HG02610 (cell line): ENCODE measurements at regions not wholly inside any gene's neighbourhood (a gene's known extent, or its start where the extent isn't known, plus 50 kb on each side); places are given as distances from the start of the nearest gene placed in this dataset.

Source experiments
- ATAC-seq: cut with Tn5 transposase; IDR thresholded peaks from one replicate; pipeline ENCODE4 v1.9.1; 2021; ENCODE audit warnings: mild to moderate bottlenecking, moderate library complexity; ENCODE audit not compliant: unreplicated experiment

- ATAC-seq, result no peak
Measured at GRCh38 chr5:113792806-113793205, 279.3 kb downstream of the YTHDC2 start.

DNA sequence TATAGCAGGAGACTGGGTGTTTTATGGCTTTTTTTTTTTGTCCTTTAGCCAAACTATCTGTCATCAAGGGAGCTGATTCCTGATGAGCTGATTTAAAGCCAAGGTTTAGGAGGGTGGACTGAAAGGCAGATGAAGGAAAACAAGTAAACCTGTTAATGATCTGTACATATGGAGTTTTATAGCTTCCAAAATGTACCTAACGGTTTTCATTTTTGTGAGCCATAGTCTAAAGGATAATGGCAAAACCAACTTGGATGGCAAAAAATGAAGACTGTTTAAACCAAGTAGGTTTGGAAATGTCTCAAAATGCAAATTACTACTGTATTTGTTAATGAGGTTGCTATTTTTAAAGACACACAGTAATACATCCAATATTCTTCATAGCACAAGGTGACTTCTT, 281.5 kb downstream of the YTHDC2 start:
- ATAC-seq, result no peak

DNA sequence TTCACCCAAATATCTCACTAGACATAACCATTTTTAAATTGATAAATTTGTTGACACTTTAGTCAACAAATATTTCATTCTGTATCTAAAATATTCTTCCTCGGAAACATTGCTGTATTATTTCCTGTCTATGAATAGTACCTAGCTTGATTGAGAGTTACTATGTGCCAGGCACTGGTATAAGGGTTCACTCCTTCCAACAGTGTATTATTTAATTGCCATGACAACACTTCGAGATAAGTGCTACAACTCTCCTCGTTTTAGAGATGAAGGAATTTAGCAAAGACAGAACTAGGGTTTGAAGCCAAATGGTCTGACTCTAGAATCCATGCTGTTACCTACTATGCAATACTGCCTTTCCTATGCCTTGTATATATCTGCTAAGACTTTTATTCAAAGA, 287.2 kb downstream of the YTHDC2 start:
- no peak for ATAC-seq

GRCh38 chr5:113804264-113804663, 290.8 kb downstream of the YTHDC2 start:
- ATAC-seq, result no peak

GRCh38 chr5:113804943-113805342, 291.4 kb downstream of the YTHDC2 start:
- no peak for ATAC-seq

- no peak for ATAC-seq
Measured at GRCh38 chr5:113806250-113806649, 292.8 kb downstream of the YTHDC2 start.

- ATAC-seq, result no peak
Measured at GRCh38 chr5:113806904-113807303, 293.4 kb downstream of the YTHDC2 start.

DNA sequence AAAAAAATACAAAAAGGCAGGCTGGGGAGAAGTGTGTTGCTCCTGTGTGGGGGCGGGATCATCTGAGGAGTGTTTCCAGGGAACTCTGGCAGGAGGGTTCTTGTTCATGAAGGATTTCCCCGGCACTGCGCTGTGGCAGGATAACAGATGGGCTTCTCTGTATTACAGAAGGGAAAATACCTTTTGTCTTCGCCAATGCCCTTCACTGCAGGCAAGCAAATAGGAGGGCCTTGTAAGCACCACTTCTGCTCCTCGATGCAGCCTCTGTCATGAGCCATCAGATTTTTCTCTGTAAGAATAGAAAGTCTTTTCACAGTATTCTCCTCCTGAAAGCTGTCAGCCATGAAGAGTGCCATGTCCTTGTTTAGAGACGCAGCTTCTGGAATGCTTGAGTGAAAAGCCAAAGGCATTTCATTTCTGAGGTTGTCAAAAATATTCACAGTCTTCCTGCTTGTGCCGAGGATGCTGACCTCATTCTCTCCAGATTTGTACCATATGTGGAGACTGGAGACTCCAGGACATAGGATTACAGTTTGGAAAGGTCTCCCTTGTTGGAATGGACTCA, 294.0 kb downstream of the YTHDC2 start:
- no peak for ATAC-seq

DNA sequence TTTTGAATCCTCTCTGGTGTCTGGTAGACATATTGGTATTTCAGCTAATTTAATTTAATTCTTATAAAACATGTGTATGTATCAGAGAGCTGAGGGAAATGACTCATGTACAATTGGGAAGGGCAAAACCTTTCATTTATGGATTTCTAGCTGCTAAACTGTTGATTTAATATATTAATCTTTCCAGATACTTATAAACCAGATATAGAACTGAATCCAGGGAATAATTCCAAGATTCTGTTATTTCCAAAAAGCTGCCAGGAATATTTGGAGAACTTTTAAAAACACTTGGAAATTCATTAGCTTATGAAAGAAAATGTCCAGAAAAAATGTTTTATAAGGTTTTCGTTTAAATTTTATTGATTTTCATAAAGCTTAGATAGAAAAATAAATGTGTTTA, 295.5 kb downstream of the YTHDC2 start:
- no peak for ATAC-seq

DNA sequence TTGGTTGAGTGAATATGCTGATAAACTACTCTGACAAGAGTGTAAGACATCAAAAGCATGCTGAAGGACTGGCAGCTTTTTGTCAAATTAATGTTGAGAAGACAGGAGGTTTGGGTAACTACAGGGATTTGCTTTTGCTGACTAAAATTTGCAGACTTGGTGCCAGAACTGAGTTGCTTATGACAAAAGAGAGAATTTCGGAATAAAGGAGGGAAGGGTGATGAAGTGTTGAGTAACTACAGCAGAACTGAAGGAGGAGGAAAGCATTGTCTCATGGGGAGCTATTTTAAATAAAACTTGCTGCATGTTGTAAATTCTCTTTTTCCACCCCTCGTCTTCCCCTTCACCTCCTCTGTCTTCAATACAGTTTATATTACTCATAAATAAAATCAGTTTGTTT, 296.1 kb downstream of the YTHDC2 start:
- ATAC-seq, result no peak

DNA sequence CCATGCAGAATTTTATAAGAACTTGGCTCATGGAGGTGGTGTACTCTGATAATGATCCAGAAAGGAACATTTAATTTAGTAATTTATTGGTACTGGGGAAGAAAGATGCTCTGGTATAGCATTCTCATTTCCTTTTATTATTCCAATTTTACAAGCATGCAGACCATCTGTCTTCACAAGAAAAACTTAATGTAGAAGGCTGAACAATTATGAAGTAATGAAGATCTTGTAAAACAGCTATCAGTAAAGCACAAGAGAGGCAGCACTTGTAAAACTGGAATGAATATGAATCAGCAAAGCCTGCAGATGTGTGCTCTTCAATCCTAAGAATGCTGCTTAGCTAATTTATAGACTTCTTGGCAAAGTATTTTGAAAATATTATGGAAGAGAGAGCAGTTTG, 300.0 kb downstream of the YTHDC2 start:
- ATAC-seq, result no peak

- no peak for ATAC-seq
Measured at GRCh38 chr5:113817683-113818082, 304.2 kb downstream of the YTHDC2 start.

DNA sequence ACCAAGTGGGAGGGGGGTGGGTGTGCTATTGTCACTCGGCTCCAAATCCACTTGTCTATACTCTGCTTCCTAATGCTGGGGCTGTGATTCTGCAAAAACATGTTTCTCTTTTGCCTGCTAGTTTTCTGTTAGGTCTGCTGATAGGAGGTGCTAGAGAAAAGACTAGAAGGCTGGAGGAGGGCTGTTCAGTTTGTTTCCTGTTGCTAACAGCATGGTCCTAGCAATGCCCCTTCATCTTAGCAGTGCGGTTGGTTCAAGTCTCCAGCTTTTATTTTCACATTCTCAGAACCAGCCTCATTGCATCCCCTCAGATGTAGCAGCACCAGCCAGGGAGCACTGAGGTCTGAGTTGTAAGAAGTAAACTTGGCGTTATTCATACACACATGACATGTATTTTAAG, 310.2 kb downstream of the YTHDC2 start:
- ATAC-seq, result no peak

DNA sequence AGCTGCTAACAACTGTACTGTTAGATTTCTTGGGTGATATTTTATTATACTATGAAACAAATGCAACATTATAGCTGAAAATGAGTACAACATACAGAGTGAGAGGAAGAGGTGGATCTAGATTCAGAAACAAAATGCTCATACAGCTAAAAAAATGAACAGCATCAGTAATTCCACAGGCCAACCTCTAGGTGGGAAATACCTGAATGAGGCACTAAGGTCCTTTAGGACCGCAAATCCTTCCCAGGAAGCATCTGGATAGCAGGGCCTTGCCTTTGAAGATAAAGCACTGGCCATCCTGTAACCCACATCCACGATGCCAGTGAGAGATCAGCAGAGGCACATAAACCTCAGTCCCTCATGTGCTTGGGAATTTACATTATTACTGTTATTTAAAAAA, 310.8 kb downstream of the YTHDC2 start:
- no peak for ATAC-seq

GRCh38 chr5:113825176-113825575, 311.7 kb downstream of the YTHDC2 start:
- ATAC-seq, result no peak

DNA sequence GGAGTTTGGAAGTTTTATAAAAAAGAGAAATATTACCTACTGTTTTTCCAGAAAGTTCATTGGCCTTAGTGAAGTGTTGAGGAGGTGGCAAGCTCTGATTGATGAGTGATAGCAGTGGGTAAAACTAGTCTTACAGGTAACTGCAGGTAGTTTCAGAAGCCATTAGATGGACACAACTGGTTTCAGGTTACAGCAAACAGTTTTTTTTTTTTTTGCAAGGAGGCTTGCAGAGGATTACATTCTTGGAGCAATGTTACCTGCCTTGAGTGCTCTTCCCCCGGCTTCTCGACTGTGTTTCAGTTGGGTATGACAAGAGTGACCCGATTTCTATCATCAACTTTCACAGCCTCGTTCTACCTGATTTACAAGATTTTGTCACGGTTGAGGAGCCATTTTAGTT, 333.4 kb downstream of the YTHDC2 start:
- ATAC-seq, result no peak

DNA sequence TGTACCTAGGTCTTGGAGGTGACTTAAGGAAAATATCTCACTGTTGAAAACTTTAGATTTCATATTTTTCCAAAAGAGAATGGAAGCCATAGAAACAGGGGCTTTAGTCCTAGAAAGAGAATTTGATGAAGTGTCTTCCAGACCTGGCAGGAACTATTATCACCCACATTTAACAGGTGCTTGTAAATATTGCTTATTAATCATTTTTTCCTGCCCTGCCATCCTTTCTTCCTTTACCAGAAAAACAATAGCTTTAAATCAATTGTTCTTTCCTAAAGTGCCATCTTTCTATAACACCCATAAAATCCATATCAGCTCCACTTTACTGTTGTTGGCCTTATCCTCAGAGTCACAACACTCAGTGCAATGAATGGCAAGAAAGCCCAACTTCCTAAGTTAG, 350.9 kb downstream of the YTHDC2 start:
- no peak for ATAC-seq

DNA sequence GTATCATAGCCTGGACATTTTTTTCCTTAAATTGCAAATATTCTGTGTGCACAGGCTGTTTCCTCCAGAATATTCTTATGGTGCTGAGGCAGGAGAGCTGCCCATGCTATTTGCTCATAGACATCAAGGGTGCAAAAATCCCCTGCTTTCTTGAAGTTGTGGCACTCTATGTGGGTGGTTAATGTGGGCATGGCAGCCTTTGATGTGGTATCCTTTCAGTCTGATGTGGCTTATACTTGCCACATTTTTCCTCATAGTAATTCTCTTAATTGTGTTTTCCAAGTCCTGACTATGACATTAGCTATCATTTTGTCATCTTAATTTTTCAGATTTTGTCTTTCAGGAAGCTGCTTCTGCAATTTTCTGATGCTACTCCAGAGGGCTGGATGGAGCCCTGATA, 353.3 kb downstream of the YTHDC2 start:
- no peak for ATAC-seq

DNA sequence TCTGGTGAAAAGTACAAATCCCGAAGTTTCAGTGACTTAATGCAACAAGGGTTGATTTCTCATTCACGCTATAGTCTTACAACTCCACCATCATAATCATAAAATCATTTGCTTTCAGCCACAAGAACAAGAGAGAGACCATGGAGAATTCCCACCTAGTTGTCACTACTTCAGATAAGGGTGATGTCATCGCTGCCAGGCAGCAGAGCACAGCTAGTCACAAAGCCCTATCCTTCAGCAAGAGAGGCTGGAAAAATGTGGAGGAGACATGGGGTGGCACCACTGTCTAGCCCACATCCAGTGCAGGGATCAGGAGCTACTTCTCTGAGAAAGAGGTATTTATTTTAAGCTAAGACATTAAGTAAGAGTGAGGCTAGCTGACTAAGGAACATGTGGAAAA, 356.1 kb downstream of the YTHDC2 start:
- no peak for ATAC-seq

DNA sequence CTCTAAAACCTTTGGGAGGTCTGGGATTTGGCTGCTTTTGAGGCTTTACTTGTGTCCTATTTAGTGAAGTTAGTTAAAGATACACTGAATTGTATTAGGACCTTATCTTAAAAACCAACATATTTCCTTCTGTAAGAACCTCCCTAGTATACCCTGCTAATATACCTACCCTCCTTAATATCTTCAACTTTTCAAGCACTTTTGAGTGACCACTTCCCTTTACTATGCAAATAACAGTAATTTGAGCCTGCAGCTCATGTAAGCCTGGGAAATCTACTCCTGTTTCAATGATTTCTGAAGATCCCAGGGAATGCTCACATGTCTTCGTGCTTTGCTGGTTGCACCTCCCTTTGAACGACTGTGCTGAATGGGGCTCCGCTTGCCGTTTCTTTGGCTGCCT, 358.5 kb downstream of the YTHDC2 start:
- no peak for ATAC-seq

- no peak for ATAC-seq
Measured at GRCh38 chr5:113875096-113875495, 361.6 kb downstream of the YTHDC2 start.

DNA sequence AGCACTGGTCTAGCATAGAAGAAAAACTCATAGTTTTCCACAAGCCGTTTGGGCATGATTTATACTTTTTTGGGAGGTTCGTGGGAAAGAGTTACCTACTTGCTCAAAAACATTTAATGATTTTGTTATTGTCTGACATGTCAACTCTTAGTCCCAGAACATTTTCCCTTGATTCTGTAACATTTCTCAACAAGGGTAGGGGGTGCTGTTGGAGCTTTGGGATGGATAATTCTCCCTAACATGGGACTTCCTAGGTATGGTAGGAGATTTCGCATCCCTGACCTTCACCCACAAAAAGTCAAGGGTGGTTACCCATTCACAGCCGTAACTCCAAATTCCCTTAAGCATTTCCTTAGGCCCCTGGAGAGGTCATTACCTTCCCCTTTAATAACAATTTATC, 378.0 kb downstream of the YTHDC2 start:
- ATAC-seq, result no peak

GRCh38 chr5:113896789-113897188, 383.3 kb downstream of the YTHDC2 start:
- no peak for ATAC-seq

DNA sequence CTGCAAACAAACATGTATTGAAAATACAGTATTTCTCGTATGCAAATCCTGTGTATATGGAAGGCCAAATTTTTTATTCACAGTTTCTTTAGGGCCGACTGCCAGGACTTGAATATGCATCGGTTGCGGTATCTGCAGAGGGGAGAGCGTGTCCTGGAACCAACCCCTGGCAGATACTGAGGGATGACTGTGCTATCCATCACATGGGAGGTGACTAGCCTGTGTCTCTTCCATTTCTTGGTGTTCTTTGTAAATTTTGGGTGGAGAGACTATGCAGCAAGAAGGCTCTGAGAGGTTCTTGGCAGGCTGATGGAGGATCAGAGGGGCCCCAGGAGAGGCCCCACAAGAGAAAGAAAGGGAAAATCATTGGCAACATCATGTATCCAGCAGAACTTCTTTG, 384.3 kb downstream of the YTHDC2 start:
- ATAC-seq, result no peak
